ENCODE measurements at regions not wholly inside any gene's neighbourhood (a gene's known extent, or its start where the extent isn't known, plus 50 kb on each side); places are given as distances from the start of the nearest gene placed in this dataset.

- H3K27ac ChIP-seq, result no peak overlapping the region
- ATAC-seq (no peak), DNase-seq (no peak)
- 68 to 80% (median 77%) methylated on average over 2 of the region's 2 CpGs for WGBS, 3 donors
- no peaks in the 10 kb centered on the region for H3K27me3 ChIP-seq (ENCODE audit: insufficient read depth in 3 of 3, low read length in 2 of 3)
- no peaks in the 10 kb centered on the region for H3K9me3 ChIP-seq
- no peak overlapping the region for H3K4me3 ChIP-seq
- intact Hi-C loops (cut with DNase I), result no loop called here
- no peaks in the 10 kb centered on the region for H3K36me3 ChIP-seq (ENCODE audit: insufficient read depth in 1 of 2, low read depth in 1 of 2)
- TF ChIP-seq, protein P1, sequence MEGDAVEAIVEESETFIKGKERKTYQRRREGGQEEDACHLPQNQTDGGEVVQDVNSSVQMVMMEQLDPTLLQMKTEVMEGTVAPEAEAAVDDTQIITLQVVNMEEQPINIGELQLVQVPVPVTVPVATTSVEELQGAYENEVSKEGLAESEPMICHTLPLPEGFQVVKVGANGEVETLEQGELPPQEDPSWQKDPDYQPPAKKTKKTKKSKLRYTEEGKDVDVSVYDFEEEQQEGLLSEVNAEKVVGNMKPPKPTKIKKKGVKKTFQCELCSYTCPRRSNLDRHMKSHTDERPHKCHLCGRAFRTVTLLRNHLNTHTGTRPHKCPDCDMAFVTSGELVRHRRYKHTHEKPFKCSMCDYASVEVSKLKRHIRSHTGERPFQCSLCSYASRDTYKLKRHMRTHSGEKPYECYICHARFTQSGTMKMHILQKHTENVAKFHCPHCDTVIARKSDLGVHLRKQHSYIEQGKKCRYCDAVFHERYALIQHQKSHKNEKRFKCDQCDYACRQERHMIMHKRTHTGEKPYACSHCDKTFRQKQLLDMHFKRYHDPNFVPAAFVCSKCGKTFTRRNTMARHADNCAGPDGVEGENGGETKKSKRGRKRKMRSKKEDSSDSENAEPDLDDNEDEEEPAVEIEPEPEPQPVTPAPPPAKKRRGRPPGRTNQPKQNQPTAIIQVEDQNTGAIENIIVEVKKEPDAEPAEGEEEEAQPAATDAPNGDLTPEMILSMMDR (IDR thresholded peaks at IDR 0.05), result no peak
- H3K4me1 ChIP-seq, result no peaks in the 10 kb centered on the region
These were observed 1086.1 kb downstream of the GRM8 start for GRCh38 chr7:126166645-126167044.

DNA sequence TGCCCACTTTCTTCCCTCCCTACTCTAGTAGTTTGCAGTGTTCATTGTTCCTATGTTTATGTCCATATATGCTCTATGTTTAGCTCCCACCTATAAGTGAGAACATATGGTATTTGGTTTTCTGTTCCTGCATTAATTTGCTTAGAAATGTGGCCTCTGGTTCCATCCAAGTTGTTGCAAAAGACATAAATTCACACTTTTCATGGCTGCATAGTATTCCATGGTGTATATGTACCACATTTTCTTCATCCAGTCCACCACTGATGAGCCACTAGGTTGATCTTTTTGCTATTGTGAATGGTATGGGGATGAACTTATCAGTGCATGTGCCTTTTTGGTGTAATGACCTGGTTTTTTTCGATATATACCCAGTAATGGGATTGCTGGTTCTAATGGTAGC is 1089.1 kb downstream of the GRM8 start:
- no peak for ATAC-seq
- WGBS, 3 donors, result 50 to 69% (median 59%) methylated on average over 1 of the region's 1 CpG
- intact Hi-C loops (cut with DNase I), result no loop called here

DNA sequence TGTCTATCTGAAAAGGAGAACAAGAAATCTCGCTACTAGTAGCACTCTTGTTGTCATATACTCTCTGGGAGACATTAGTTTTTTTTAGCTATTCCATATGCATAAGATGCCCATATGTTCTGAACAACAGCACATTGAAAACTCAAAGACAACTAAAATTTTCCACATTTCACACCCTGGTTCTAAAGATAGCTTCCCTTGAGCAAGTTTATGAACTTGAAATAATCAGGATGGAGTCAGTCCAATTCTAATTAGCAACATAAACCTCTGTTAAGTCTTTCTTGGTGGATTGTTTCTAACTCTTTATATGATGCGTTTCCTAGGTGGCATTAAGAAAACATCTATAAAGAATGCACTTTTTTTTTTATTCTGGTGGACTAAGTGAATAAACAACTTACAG is 1095.3 kb downstream of the GRM8 start:
- DNase-seq, result no peak
- intact Hi-C loops (cut with DNase I), result no loop called here
- WGBS, 3 donors, result 69 to 79% (median 75%) methylated on average over 2 of the region's 2 CpGs
- Histone ChIP-seq H3K4me3 (no peak overlapping the region), H3K9me3 (no peaks in the 10 kb centered on the region), H3K36me3 (ENCODE audit: insufficient read depth in 1 of 2, low read depth in 1 of 2) (no peaks in the 10 kb centered on the region), H3K27me3 (ENCODE audit: insufficient read depth in 3 of 3, low read length in 2 of 3) (no peaks in the 10 kb centered on the region), H3K27ac (no peak overlapping the region), H3K4me1 (no peaks in the 10 kb centered on the region)
- TF ChIP-seq, protein P1 (IDR thresholded peaks at IDR 0.05), result no peak
- no peak for ATAC-seq

More for the DNA sequence above, 1089.1 kb downstream of the GRM8 start:
- TF ChIP-seq, protein P1 (IDR thresholded peaks at IDR 0.05), result no peak
- no peak for DNase-seq
- no peaks in the 10 kb centered on the region for H3K9me3 ChIP-seq
- no peaks in the 10 kb centered on the region for H3K36me3 ChIP-seq (ENCODE audit: insufficient read depth in 1 of 2, low read depth in 1 of 2)
- H3K27me3 ChIP-seq (ENCODE audit: insufficient read depth in 3 of 3, low read length in 2 of 3), result no peaks in the 10 kb centered on the region
- H3K27ac ChIP-seq, result no peak overlapping the region
- no peak overlapping the region for H3K4me3 ChIP-seq
- no peaks in the 10 kb centered on the region for H3K4me1 ChIP-seq

DNA sequence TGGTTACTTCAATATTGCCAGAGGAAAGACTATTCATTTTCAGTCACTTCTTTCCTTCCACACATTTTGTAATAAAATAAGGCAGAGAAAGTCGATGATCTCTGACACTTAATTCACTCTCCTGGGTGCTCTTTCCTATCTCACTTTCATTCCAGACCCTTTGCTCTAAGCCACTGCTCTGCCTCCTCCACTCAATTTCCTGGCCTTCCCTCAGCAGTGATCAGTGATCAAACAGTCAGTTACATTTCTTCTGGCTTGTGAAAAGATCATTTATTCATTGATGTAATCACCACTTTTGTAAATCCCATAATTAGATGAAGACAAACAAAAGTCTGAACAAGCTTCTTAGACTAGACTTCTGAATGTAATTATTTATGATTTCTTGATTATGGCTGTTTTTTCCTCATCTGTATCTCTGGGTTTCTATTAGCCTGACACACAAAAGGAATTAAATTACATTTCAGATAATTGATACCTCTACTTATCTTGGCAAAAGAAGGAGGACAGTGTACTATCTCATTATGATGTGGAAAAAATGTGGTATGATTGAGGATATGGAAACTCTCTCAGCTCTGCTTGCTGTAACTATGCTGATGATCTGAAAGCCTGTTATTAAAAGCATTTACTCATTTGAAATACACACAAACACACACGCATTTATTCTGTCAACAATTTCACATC is 1102.3 kb downstream of the GRM8 start:
- TF ChIP-seq, protein P1 (IDR thresholded peaks at IDR 0.05), result no peak
- Histone ChIP-seq H3K27me3 (ENCODE audit: insufficient read depth in 3 of 3, low read length in 2 of 3) (no peaks in the 10 kb centered on the region), H3K4me3 (no peak overlapping the region), H3K4me1 (no peaks in the 10 kb centered on the region), H3K36me3 (ENCODE audit: insufficient read depth in 1 of 2, low read depth in 1 of 2) (no peaks in the 10 kb centered on the region), H3K9me3 (no peaks in the 10 kb centered on the region), H3K27ac (no peak overlapping the region)
- 58 to 65% (median 62%) methylated on average over 2 of the region's 2 CpGs for WGBS, 3 donors
- DNase-seq (no peak), ATAC-seq (no peak)
- intact Hi-C loops (cut with DNase I), result no loop called here

GRCh38 chr7:126140858-126141466 is 1111.8 kb downstream of the GRM8 start:
- no peak overlapping the region for H3K27ac ChIP-seq
- no peak for DNase-seq
- ATAC-seq, result no peak

More at GRCh38 chr7:126140858-126141466, 1111.8 kb downstream of the GRM8 start:
- Histone ChIP-seq H3K9me3 (no peaks in the 10 kb centered on the region), H3K4me3 (no peak overlapping the region), H3K27me3 (ENCODE audit: insufficient read depth in 3 of 3, low read length in 2 of 3) (no peaks in the 10 kb centered on the region), H3K4me1 (no peaks in the 10 kb centered on the region), H3K36me3 (ENCODE audit: insufficient read depth in 1 of 2, low read depth in 1 of 2) (no peaks in the 10 kb centered on the region)
- TF ChIP-seq, protein P1 (IDR thresholded peaks at IDR 0.05), result no peak
- intact Hi-C loops (cut with DNase I), result no loop called here
